ENCODE measurements at regions not wholly inside any gene's neighbourhood (a gene's known extent, or its start where the extent isn't known, plus 50 kb on each side); places are given as distances from the start of the nearest gene placed in this dataset.

GRCh38 chr1:208600456-208601190 lies 356.4 kb upstream of the PLXNA2 start:
- H3F3A ChIP-seq (replicated peaks; ENCODE audit: low read depth): no peaks in the 10 kb centered on the region
- no peaks in the 10 kb centered on the region for H3K79me2 ChIP-seq (replicated peaks; ENCODE audit: insufficient read depth)
- no peaks in the 10 kb centered on the region for H3K36me3 ChIP-seq (ENCODE audit: insufficient read depth)
- Mint-ChIP-seq H3K9me3 (no peaks in the 10 kb centered on the region), H3K27me3 (ENCODE audit: insufficient read depth, low read depth, poor library complexity) (peaks cover 3% of the 10 kb centered on the region), H3K27ac (no peak overlapping the region), H3K4me3 (no peak overlapping the region), H3K4me1 (peaks cover 55% of the 10 kb centered on the region), H3K36me3 (ENCODE audit: low read depth) (no peaks in the 10 kb centered on the region)
- peak; percentile 67 for ATAC-seq
- TF ChIP-seq ZNF114 (CRISPR knock-in tag; IDR thresholded peaks at IDR 0.05) (no peak), NANOG (IDR thresholded peaks at IDR 0.05; ENCODE audit: borderline replicate concordance) (no peak), REST (IDR thresholded peaks at IDR 0.05; ENCODE audit: unreplicated experiment) (no peak), CREB1 (CRISPR knock-in tag; IDR thresholded peaks at IDR 0.05; ENCODE audit: low read depth) (no peak), EZH2 (IDR thresholded peaks at IDR 0.05; ENCODE audit: low read depth, unreplicated experiment) (no peak), CTCF (conservative IDR thresholded peaks at IDR 0.05; ENCODE audit: low read depth in 2 of 2) (no peak), ETS1 (IDR thresholded peaks at IDR 0.05) (no peak), ZNF462 (CRISPR knock-in tag; IDR thresholded peaks at IDR 0.05) (no peak)
- H3K4me3 ChIP-seq: no peak overlapping the region
- peaks cover 40% of the 10 kb centered on the region for H3K4me1 ChIP-seq (ENCODE audit: insufficient read depth)
- H3K27ac ChIP-seq (ENCODE audit: low read depth): no peak overlapping the region
- H3K9me2 ChIP-seq (ENCODE audit: insufficient read depth): 0 out of 2 replicates have a peak, but pooled peaks cover 4% of the 10 kb centered on the region
- peak overlapping the region; percentile 69 for H3K4me2 ChIP-seq
- DNase-seq (ENCODE audit: low spot score): no peak
- H3K27me3 ChIP-seq (ENCODE audit: insufficient read depth): no peaks in the 10 kb centered on the region
- H2AFZ ChIP-seq: peak overlapping the region; percentile 72; the same call in 1 of the 2 replicates
- no peaks in the 10 kb centered on the region for H4K20me1 ChIP-seq (replicated peaks; ENCODE audit: insufficient read depth)

Data from GM23338 (cell line).